GM12864 (cell line): ENCODE measurements at regions not wholly inside any gene's neighbourhood (a gene's known extent, or its start where the extent isn't known, plus 50 kb on each side); places are given as distances from the start of the nearest gene placed in this dataset.

Experiments
- DNase-seq: peaks from one replicate; pipeline ENCODE4 v3.0.0-alpha.2; 2011; ENCODE audit warnings: low read depth
- H3K4me3 ChIP-seq: 2 replicates; pipeline ENCODE4 v1.5.1; 2011; ENCODE audit warnings: mild to moderate bottlenecking, low read depth, low read length, control low read depth
- TF ChIP-seq, protein P1 (sequence below): IDR thresholded peaks from 2 replicates; pipeline ENCODE4 v1.5.1; 2011; ENCODE audit warnings: low read depth, mild to moderate bottlenecking, moderate library complexity, low read length, control low read depth, inconsistent platforms; ENCODE audit errors: missing control alignments

- TF ChIP-seq, protein P1, sequence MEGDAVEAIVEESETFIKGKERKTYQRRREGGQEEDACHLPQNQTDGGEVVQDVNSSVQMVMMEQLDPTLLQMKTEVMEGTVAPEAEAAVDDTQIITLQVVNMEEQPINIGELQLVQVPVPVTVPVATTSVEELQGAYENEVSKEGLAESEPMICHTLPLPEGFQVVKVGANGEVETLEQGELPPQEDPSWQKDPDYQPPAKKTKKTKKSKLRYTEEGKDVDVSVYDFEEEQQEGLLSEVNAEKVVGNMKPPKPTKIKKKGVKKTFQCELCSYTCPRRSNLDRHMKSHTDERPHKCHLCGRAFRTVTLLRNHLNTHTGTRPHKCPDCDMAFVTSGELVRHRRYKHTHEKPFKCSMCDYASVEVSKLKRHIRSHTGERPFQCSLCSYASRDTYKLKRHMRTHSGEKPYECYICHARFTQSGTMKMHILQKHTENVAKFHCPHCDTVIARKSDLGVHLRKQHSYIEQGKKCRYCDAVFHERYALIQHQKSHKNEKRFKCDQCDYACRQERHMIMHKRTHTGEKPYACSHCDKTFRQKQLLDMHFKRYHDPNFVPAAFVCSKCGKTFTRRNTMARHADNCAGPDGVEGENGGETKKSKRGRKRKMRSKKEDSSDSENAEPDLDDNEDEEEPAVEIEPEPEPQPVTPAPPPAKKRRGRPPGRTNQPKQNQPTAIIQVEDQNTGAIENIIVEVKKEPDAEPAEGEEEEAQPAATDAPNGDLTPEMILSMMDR: no peak
- DNase-seq: no peak
- no peak overlapping the region for H3K4me3 ChIP-seq
Observed at GRCh38 chr12:92625639-92626310, 77.0 kb upstream of the PLEKHG7 start.

GRCh38 chr12:92624236-92624635 lies 78.6 kb upstream of the PLEKHG7 start:
- DNase-seq: no peak
- TF ChIP-seq, protein P1: no peak
- H3K4me3 ChIP-seq: no peak overlapping the region

DNA sequence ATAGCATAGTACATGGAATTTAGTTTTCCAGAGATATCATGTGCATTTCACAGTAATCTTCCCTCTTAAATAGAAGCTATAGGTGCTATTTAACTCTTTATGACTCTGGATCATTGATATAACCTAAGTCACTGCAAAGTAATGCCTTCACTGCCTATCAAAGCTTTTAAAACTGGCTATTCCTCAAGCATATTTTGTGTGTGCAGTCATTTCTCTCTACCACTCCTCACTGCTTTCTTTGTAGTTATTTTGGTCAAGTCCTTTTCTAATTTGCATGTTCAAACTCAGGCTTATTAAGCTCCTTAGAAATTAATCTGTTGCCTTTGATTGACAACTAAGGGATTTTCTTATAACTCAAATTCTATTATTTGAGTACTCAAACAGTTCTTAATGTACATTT lies 79.4 kb upstream of the PLEKHG7 start:
- no peak for DNase-seq
- TF ChIP-seq, protein P1: no peak
- H3K4me3 ChIP-seq: no peak overlapping the region

DNA sequence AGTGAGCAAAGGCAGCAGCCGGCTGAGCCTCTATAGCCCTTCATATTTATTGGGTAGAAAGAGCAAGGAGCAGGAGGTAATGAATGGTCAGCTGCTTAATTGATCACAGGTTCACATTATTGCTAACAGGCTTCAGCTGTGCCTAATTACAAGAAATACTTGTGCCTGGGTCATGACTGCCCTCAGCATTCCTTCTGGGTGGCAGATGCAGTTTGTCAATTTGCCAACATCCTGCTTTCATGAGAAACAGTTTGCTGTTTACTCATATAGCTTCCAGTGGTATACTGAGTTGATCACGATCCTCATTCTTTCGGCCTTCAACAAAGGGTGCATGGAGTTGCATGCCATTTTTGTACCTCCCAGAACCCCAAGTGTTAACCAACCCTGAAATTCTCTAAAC lies 81.0 kb upstream of the PLEKHG7 start:
- no peak for DNase-seq
- H3K4me3 ChIP-seq: no peak overlapping the region
- TF ChIP-seq, protein P1: no peak

GRCh38 chr12:92621312-92621711 lies 81.5 kb upstream of the PLEKHG7 start:
- H3K4me3 ChIP-seq: no peak overlapping the region
- no peak for DNase-seq
- TF ChIP-seq, protein P1: no peak

DNA sequence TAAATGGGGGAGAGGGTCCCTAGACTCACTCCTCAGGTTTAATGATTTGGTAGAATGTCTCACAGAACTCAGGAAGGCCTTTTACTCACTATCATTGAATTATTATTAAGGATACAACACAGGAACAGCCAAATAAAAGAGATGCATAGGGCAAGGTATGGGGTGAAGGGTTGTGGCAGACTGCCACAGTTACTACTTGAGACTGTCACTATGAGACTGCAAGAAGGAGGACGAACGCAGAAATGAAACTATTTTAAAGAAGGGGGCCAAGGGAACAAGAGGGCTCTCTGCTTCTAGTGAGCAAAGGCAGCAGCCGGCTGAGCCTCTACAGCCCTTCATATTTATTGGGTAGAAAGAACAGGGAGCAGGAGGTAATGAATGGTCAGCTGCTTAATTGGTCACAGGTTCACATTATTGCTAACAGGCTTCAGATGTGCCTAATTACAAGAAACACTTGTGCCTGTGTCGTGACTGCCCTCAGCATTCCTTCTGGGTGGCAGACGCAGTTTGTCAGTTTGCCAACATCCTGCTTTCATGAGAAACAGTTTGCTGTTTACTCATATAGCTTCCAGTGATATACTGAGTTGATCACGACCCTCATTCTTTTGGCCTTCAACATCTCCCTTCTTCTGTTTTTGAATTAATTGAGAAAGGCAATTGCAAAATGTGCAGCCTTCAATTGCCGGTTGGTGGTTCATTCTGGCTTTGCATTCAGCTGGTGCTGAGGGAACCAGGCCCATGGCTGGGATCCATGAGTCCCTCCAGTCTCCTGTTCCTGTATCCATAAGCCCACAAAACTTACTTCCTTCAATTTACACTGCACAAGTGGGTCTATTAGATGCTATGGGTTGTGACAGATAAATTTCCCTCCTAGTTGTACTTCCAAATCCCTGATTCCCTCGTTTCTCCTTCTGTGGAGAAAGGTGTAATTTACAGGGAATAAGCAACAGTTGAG lies 82.8 kb upstream of the PLEKHG7 start:
- TF ChIP-seq, protein P1: no peak
- no peak overlapping the region for H3K4me3 ChIP-seq
- DNase-seq: no peak

DNA sequence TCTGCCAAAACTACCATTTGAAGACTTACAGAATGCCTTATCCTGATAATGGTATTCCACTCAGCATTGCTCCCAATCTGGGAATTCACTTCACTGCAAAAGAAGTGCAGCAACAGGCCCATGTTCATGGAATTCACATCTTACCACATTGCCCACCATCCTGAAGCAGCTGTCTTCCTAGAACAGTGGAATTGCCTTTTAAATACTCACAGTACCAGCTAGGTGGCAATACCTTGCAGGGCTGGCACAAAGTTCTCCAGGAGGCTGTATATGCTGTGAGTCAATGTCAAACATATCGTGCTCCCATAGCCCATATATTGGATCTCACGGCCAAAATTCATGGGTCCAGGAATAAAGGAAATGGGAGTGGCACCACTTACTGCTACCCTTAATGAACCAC lies 83.8 kb upstream of the PLEKHG7 start:
- TF ChIP-seq, protein P1: no peak

More for the DNA sequence above, 83.8 kb upstream of the PLEKHG7 start:
- H3K4me3 ChIP-seq: no peak overlapping the region
- DNase-seq: no peak
